IPS DF 6.9 (cell line): ENCODE measurements at regions not wholly inside any gene's neighbourhood (a gene's known extent, or its start where the extent isn't known, plus 50 kb on each side); places are given as distances from the start of the nearest gene placed in this dataset.
"Not testable (repeated sequence)": the region's sequence is repeated elsewhere in the genome, so short reads cannot be mapped to it uniquely, and the experiment has no call there.

Experiments used
- DNase-seq: peaks from one replicate; pipeline ENCODE4 v3.0.0-alpha.2; 2013; ENCODE audit warnings: low read depth, low spot score
- H3K27ac ChIP-seq: one replicate; pipeline ENCODE4 v1.5.1; 2013; ENCODE audit warnings: low read length, control low read depth
- H3K27me3 ChIP-seq: 2 replicates; pipeline ENCODE4 v1.6.1; 2013; ENCODE audit warnings: mild to moderate bottlenecking, low read length; ENCODE audit not compliant: control insufficient read depth, insufficient read depth
- H3K36me3 ChIP-seq: 2 replicates; pipeline ENCODE4 v1.6.1; 2013; ENCODE audit warnings: low read length; ENCODE audit not compliant: control insufficient read depth, insufficient read depth
- H3K4me1 ChIP-seq: 2 replicates; pipeline ENCODE4 v1.6.1; 2013; ENCODE audit warnings: low read length; ENCODE audit not compliant: control insufficient read depth, insufficient read depth
- H3K4me3 ChIP-seq: 2 replicates; pipeline ENCODE4 v1.5.1; 2013; ENCODE audit warnings: mild to moderate bottlenecking, low read length
- H3K9me3 ChIP-seq: 2 replicates; pipeline ENCODE4 v1.6.1; 2013; ENCODE audit warnings: low read length, inconsistent platforms; ENCODE audit not compliant: control insufficient read depth, insufficient read depth
- WGBS: extraction: QIAGEN DNeasy Blood & Tissue Kit; methylation state at CpG from one replicate; pipeline ENCODE4 v1.1.7; 2013; ENCODE audit warnings: mixed read lengths, missing lambda C conversion rate; ENCODE audit not compliant: insufficient read length, insufficient coverage; 5-methylcytosine and 5-hydroxymethylcytosine counted together

GRCh38 chr22:48500471-48501230 is 1327.0 kb downstream of the BRD1 start:
- no CpG with 5 or more reads among the region's 31 CpGs for WGBS
- Histone ChIP-seq H3K27me3 (no peaks in the 10 kb centered on the region), H3K27ac (no peak overlapping the region), H3K9me3 (peaks cover 48% of the 10 kb centered on the region), H3K4me1 (no peaks in the 10 kb centered on the region; the same call in 1 of the 2 replicates), H3K36me3 (no peaks in the 10 kb centered on the region; the same call in 1 of the 2 replicates), H3K4me3 (no peak overlapping the region)
- DNase-seq: no peak

GRCh38 chr22:48499456-48500425 is 1327.9 kb downstream of the BRD1 start:
- Histone ChIP-seq H3K36me3 (no peaks in the 10 kb centered on the region), H3K27ac (no peak overlapping the region), H3K4me1 (no peaks in the 10 kb centered on the region; the same call in 1 of the 2 replicates), H3K27me3 (no peaks in the 10 kb centered on the region), H3K4me3 (no peak overlapping the region), H3K9me3 (peaks cover 45% of the 10 kb centered on the region)
- no peak for DNase-seq
- WGBS: no CpG with 5 or more reads among the region's 26 CpGs

DNA sequence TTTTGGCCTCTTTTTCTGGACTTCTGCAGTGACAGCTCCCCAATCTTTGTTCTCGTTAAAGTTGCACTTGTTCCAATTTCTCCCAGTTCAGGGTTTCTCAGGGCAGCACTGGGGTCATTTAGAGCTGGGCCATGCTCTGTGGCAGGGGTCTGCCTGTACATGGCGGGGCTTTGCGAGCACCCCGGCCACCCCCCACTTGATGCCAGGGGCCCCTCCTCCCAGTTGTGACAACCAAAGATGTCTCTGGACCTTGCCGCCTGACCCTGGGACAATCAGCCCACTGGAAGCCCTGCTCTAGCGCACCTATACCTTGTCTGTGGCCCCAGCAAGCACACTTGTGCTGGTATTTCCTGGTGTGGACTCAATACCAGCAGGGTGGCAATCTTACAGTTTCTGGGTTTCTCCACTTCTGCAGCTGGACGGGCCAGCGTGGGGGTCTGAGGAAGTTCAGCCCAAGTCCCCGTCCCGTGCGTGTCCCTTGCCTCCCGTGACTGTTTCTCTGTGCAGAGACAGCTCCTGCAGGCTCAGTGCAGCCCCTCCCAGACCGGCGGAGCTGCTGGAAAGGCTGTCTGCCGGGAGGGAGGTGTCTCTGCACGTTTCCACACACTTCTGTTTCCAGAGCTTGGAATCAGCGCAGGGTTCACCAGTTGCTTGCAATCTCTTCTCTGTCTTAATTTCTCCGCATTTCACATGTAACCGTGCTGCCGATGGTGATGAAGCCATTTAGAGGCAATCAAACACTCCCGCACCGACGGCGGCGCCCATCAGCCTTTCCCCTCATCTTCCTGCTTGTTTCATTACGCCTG is 1328.9 kb downstream of the BRD1 start:
- WGBS: no CpG with 5 or more reads among the region's 26 CpGs
- Histone ChIP-seq H3K9me3 (peaks cover 46% of the 10 kb centered on the region), H3K27ac (no peak overlapping the region), H3K4me1 (no peaks in the 10 kb centered on the region; the same call in 1 of the 2 replicates), H3K27me3 (no peaks in the 10 kb centered on the region), H3K4me3 (no peak overlapping the region), H3K36me3 (no peaks in the 10 kb centered on the region)
- DNase-seq: no peak

- H3K4me3 ChIP-seq, H3K27ac ChIP-seq, DNase-seq, H3K36me3 ChIP-seq, H3K27me3 ChIP-seq, H3K4me1 ChIP-seq: not testable (repeated sequence)
- H3K9me3 ChIP-seq: peaks cover 44% of the 10 kb centered on the region
- WGBS: no CpG with 5 or more reads among the region's 16 CpGs
Observed at GRCh38 chr22:48497743-48498520, 1329.7 kb downstream of the BRD1 start.

- no peaks in the 10 kb centered on the region; the same call in 1 of the 2 replicates for H3K4me1 ChIP-seq
- H3K4me3 ChIP-seq: no peak overlapping the region
- H3K27ac ChIP-seq: no peak overlapping the region
- no CpG with 5 or more reads among the region's 30 CpGs for WGBS
- H3K9me3 ChIP-seq: peaks cover 46% of the 10 kb centered on the region
- no peaks in the 10 kb centered on the region for H3K36me3 ChIP-seq
- DNase-seq: no peak
- no peaks in the 10 kb centered on the region for H3K27me3 ChIP-seq
Observed at GRCh38 chr22:48496987-48497650, 1330.6 kb downstream of the BRD1 start.

- no peak for DNase-seq
- Histone ChIP-seq H3K9me3 (peaks cover 44% of the 10 kb centered on the region), H3K27ac (no peak overlapping the region), H3K27me3 (no peaks in the 10 kb centered on the region), H3K36me3 (no peaks in the 10 kb centered on the region), H3K4me1 (no peaks in the 10 kb centered on the region; the same call in 1 of the 2 replicates), H3K4me3 (no peak overlapping the region)
- WGBS: no CpG with 5 or more reads among the region's 16 CpGs
Observed at GRCh38 chr22:48496226-48496845, 1331.3 kb downstream of the BRD1 start.

DNA sequence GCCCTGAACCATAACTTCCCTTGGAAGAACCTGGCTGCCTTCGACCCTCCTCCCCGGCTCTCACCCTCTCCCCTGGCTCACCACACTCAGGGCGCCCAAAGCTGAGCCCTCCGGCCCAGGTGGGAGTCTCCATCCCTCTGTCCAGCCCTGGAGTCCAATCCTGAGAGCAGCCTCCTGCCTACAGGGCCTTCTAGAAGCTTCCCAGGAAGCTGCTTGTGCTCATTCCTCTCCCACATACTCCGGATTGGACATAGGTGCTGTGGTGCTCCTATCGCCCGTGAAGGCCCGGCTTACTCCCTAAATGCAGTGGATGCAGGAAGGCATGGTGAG is 1332.0 kb downstream of the BRD1 start:
- H3K9me3 ChIP-seq: peaks cover 41% of the 10 kb centered on the region
- no peak for DNase-seq
- no CpG with 5 or more reads among the region's 8 CpGs for WGBS
- H3K4me3 ChIP-seq: no peak overlapping the region
- no peaks in the 10 kb centered on the region for H3K27me3 ChIP-seq
- no peak overlapping the region for H3K27ac ChIP-seq
- H3K36me3 ChIP-seq: no peaks in the 10 kb centered on the region
- no peaks in the 10 kb centered on the region; the same call in 1 of the 2 replicates for H3K4me1 ChIP-seq

DNA sequence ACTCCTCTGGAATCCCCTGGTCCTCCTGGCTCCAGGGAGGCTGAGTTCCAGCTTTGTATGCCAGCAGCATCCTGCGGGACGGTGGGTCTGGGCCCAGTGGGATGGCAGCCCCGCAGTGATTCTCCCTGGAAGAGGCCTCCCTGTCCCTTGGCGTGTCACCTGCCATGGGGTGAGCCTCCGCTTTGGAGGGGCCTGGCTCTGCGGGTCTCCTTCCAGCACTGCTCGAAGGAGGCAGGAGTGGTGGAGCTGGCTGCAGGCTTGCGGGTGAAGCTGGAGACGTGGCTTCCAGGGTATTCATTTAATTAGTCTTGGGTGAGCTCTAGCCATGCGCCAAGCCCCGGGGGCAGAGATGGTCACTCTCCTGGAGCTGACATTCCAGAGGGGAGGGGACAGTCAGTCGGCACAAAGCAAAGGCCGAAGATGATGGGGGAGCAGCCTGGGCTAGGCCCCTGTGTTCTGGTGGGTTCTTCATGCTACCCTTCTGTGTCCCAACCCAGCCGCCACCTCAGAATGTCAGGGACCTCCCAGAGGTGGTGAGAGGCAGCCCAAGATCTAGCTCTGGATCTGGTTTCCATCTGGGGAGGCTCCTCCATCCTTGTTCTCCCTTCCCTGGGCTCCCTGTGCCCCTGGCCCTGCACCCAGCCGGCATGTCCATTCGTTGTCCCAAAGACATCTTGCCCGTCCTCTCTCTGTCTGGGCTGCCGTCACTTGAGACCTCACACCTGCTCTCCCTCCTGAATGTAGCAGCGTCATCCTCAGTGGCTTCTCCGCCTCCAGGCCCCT is 1332.5 kb downstream of the BRD1 start:
- no peaks in the 10 kb centered on the region; the same call in 1 of the 2 replicates for H3K4me1 ChIP-seq
- H3K27ac ChIP-seq: no peak overlapping the region
- no peak for DNase-seq
- WGBS: no CpG with 5 or more reads among the region's 20 CpGs
- peaks cover 35% of the 10 kb centered on the region for H3K9me3 ChIP-seq
- no peaks in the 10 kb centered on the region for H3K27me3 ChIP-seq
- no peak overlapping the region for H3K4me3 ChIP-seq
- no peaks in the 10 kb centered on the region for H3K36me3 ChIP-seq
